HEK293T (cell line): ENCODE measurements at regions not wholly inside any gene's neighbourhood (a gene's known extent, or its start where the extent isn't known, plus 50 kb on each side); places are given as distances from the start of the nearest gene placed in this dataset.
"Not testable (repeated sequence)": the region's sequence is repeated elsewhere in the genome, so short reads cannot be mapped to it uniquely, and the experiment has no call there.

ENCODE experiments used
- CTCF ChIA-PET: fragments of 350-600 bp; formaldehyde crosslinking; extraction: SDS; loops from one replicate; lab custom pipeline; 2021; ENCODE audit warnings: antibody characterized with exemption, inconsistent platforms; lab: Yijun Ruan, JAX
- POLR2A ChIA-PET: fragments of 350-600 bp; formaldehyde crosslinking; extraction: SDS; loops from one replicate; lab custom pipeline; 2020; ENCODE audit warnings: antibody characterized with exemption, inconsistent platforms; lab: Yijun Ruan, JAX
- DNase-seq: peaks from one replicate; pipeline ENCODE4 v3.0.0; 2012; ENCODE audit warnings: mixed read lengths; ENCODE audit errors: extremely low spot score
- ARNT ChIP-seq: fragments of 450-650 bp; IDR thresholded peaks from 2 replicates; pipeline ENCODE4 v1.6.1; 2017; ENCODE audit warnings: mild to moderate bottlenecking
- BHLHE40 ChIP-seq: fragments of 450-650 bp; IDR thresholded peaks from 2 replicates; pipeline ENCODE4 v1.6.1; 2016; ENCODE audit warnings: mild to moderate bottlenecking, moderate library complexity, borderline replicate concordance
- CTBP1 ChIP-seq: fragments of 450-650 bp; IDR thresholded peaks from 2 replicates; pipeline ENCODE4 v1.6.1; 2016; ENCODE audit warnings: borderline replicate concordance
- ELF4 ChIP-seq: fragments of 450-650 bp; IDR thresholded peaks from 2 replicates; pipeline ENCODE4 v1.6.1; 2017; ENCODE audit warnings: antibody characterized with exemption
- FOXA1 ChIP-seq: fragments of 450-650 bp; IDR thresholded peaks from 2 replicates; pipeline ENCODE4 v1.6.1; 2016; ENCODE audit warnings: mild to moderate bottlenecking
- FOXK2 ChIP-seq: fragments of 450-650 bp; IDR thresholded peaks from 2 replicates; pipeline ENCODE4 v1.6.1; 2016; ENCODE audit warnings: mild to moderate bottlenecking
- FOXM1 ChIP-seq: fragments of 450-650 bp; IDR thresholded peaks from 2 replicates; pipeline ENCODE4 v1.6.1; 2017; ENCODE audit warnings: mild to moderate bottlenecking, borderline replicate concordance
- HDGF ChIP-seq: fragments of 450-650 bp; IDR thresholded peaks from 2 replicates; pipeline ENCODE4 v1.6.1; 2017; ENCODE audit warnings: antibody characterized with exemption, borderline replicate concordance
- L3MBTL2 ChIP-seq: fragments of 450-650 bp; conservative IDR thresholded peaks from 2 replicates; pipeline ENCODE4 v1.6.1; 2016; ENCODE audit warnings: mild to moderate bottlenecking
- LEF1 ChIP-seq: fragments of 450-650 bp; IDR thresholded peaks from 2 replicates; pipeline ENCODE4 v1.6.1; 2017; ENCODE audit warnings: mild to moderate bottlenecking, borderline replicate concordance
- NFRKB ChIP-seq: fragments of 450-650 bp; IDR thresholded peaks from 2 replicates; pipeline ENCODE4 v1.6.1; 2016; ENCODE audit warnings: mild to moderate bottlenecking, moderate library complexity
- SP1 ChIP-seq: fragments of 450-650 bp; IDR thresholded peaks from 2 replicates; pipeline ENCODE4 v1.6.1; 2017
- SUZ12 ChIP-seq: fragments of 450-650 bp; IDR thresholded peaks from 2 replicates; pipeline ENCODE4 v1.6.1; 2016; ENCODE audit warnings: mild to moderate bottlenecking
- TARDBP ChIP-seq: fragments of 450-650 bp; IDR thresholded peaks from 2 replicates; pipeline ENCODE4 v1.6.1; 2016
- ZNF384 ChIP-seq: fragments of 450-650 bp; IDR thresholded peaks from 2 replicates; pipeline ENCODE4 v1.6.1; 2016
- TF ChIP-seq, protein P1 (sequence below): fragments of 450-650 bp; IDR thresholded peaks from 2 replicates; pipeline ENCODE4 v1.6.1; 2016

DNA sequence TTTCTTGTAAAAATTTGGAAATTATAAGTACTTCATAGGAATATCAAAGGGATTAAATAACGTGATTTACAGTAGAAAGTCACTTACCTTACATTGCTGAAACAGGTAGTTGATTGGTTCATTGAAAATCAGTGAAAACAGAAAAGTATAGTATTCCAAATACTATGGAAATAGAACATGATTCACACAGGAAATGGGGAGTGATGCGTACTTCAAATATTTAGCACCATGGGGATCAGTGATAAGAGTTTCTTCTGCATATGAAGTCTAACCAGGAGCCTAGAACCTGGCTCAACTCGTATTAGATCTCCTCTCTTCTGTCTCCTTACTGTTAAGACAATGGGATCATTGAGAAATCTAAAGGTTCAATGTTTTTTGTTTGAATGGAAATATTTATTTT, 133.3 kb downstream of the FAM174A start:
- CTCF ChIA-PET: no interaction called here
- no peak for DNase-seq
- no peak for TF ChIP-seq ELF4
- no peak for TF ChIP-seq FOXK2
- TF ChIP-seq HDGF: no peak
- no peak for TF ChIP-seq SUZ12
- no peak for TF ChIP-seq NFRKB
- TF ChIP-seq, protein P1, sequence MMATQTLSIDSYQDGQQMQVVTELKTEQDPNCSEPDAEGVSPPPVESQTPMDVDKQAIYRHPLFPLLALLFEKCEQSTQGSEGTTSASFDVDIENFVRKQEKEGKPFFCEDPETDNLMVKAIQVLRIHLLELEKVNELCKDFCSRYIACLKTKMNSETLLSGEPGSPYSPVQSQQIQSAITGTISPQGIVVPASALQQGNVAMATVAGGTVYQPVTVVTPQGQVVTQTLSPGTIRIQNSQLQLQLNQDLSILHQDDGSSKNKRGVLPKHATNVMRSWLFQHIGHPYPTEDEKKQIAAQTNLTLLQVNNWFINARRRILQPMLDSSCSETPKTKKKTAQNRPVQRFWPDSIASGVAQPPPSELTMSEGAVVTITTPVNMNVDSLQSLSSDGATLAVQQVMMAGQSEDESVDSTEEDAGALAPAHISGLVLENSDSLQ: no peak
- TF ChIP-seq BHLHE40: no peak
- no peak for TF ChIP-seq CTBP1
- POLR2A ChIA-PET: no interaction called here

DNA sequence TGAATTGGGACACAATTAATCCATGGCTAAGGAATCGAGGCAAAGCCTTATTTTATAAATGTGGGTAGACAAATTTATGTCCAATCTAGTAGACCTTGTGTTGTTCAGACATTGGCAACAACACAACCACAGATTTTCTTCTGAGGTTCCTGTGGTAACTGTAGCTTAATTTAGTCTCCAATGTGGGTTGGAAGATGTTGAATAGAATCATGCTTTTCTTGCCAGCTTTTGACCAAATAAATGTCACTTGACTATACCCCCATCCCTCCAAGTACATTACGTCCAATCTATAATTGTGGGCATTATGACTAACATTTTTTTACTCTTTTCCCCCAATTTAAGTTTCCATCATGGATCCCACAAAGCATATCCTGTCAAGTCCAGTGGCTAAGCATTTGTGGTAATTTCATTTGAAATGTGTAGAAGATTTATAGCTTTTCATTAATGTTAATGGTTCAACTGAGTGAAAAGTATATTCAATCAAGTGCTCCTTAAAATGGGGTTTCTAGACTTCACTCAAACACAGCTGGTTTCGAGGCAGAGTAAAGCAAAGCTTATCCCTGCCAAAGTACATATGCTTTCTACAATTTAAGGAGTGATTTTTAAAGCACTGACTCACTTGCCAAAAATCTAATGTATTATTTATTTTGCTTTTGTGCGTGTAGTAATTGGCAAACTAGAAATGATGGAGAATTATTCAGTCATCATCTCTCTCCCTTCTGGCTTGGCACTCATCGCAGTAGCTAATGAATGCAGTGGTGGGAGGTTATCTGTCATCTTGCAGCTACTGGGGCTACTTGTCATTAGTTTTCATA, 141.8 kb downstream of the FAM174A start:
- TF ChIP-seq ARNT: no peak
- no peak for TF ChIP-seq CTBP1
- TF ChIP-seq FOXM1: no peak
- TF ChIP-seq, protein P1: no peak
- no peak for TF ChIP-seq SUZ12
- TF ChIP-seq NFRKB: no peak
- TF ChIP-seq L3MBTL2: no peak
- no peak for TF ChIP-seq ZNF384
- TF ChIP-seq LEF1: no peak
- no peak for TF ChIP-seq SP1
- TF ChIP-seq FOXK2: no peak
- ChIA-PET CTCF (interaction anchor here (0.6 kb wide), 2 partner anchors 602 to 1547 kb away, joined by 3 read pairs; no protein-coding TSS in a partner anchor), POLR2A (no interaction called here)
- no peak for DNase-seq

DNA sequence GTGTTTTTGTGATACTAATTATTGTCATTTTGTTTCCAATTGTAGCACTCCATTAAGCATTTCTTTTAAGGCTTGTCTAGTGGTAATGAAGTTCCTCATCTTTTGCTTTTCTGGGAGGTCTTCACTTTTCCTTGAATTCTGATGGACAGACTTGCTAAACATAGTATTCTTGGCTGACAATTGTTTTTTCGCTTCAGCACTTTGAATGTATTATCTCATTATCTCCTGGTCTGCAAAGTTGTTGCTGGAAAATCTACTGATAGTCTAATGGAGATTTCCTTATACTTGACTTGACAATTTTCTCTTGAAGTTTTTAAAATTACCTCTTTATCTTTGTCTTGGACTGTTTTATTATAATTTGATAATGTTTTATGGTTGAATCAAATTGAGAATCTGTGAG, 147.5 kb downstream of the FAM174A start:
- no peak for DNase-seq
- TF ChIP-seq CTBP1: no peak
- TF ChIP-seq TARDBP: no peak
- no peak for TF ChIP-seq ZNF384
- TF ChIP-seq HDGF: no peak
- no peak for TF ChIP-seq FOXA1
- TF ChIP-seq FOXM1: no peak
- TF ChIP-seq, protein P1: no peak
- no peak for TF ChIP-seq SUZ12
- no peak for TF ChIP-seq BHLHE40
- no peak for TF ChIP-seq NFRKB
- no peak for TF ChIP-seq LEF1
- no peak for TF ChIP-seq FOXK2
- TF ChIP-seq SP1: no peak
- TF ChIP-seq ELF4: no peak
- no peak for TF ChIP-seq L3MBTL2
- TF ChIP-seq ARNT: no peak
- POLR2A ChIA-PET: no interaction called here
- CTCF ChIA-PET: interaction anchor here (0.5 kb wide), 1 partner anchor 258 kb away, joined by 3 read pairs; no protein-coding TSS in a partner anchor

DNA sequence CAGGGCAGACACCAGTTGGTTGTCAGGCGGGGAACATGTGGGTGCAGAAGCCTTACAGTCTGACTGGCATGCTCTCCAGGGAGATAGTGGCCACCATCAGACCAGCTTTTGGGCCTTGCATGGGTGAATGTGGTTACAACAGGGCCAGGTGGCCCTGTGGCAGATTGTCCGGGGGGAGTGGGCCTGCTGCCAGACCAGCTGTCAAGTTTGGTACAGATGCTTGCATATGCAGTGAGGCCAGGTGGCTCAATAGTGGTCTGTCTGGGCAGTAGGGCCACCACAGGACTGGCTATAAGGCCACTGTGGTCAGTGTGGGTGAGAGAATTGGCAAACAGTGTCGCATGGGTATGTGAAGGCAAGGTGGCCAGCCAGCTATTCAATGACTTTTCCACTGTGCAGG, 148.7 kb downstream of the FAM174A start:
- ChIA-PET CTCF (no interaction called here), POLR2A (no interaction called here)
- TF ChIP-seq FOXM1 (no peak), TARDBP (no peak), FOXA1 (no peak), LEF1 (no peak), ARNT (no peak), NFRKB (no peak), ZNF384 (no peak), CTBP1 (no peak), SP1 (no peak), L3MBTL2 (no peak), HDGF (no peak), SUZ12 (no peak), ELF4 (no peak), BHLHE40 (no peak), FOXK2 (no peak)
- TF ChIP-seq, protein P1: no peak
- DNase-seq: no peak

DNA sequence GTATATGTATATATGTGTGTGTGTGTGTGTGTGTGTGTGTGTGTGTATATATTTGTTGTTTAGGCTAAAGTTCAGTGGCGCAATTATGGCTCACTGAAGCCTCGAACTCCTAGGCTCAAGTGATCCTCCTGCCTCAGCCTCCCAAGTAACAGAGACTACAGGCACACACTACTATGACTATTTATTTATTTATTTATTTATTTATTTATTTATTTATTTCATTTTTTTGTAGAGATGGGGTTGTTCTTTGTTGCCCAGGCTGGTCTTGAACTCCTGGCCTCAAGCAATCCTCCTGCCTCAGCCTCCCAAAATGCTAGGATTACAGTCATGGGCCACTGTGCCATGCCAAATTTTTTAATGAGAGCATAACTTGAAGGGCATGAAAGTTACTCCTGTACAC, 149.9 kb downstream of the FAM174A start:
- CTCF ChIA-PET, DNase-seq, POLR2A ChIA-PET: not testable (repeated sequence)

DNA sequence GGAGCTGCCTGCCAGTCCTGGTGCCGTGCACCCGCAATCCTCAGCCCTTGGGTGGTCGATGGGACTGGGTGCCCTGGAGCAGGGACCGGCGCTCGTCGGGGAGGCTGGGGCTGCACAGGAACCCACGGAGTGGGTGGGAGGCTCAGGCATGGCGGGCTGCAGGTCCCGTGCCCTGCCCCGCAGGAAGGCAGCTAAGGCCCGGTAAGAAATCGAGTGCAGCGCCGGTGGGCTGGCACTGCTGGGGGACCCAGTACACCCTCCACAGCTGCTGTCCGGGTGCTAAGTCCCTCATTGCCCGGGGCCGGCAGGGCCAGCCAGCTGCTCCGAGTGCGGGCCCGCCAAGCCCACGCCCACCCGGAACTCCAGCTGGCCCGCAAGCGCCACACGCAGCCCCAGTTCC, 153.7 kb downstream of the FAM174A start:
- DNase-seq, CTCF ChIA-PET, POLR2A ChIA-PET: not testable (repeated sequence)
